ES-I3 (cell line): ENCODE measurements at regions not wholly inside any gene's neighbourhood (a gene's known extent, or its start where the extent isn't known, plus 50 kb on each side); places are given as distances from the start of the nearest gene placed in this dataset.
"Not testable (repeated sequence)": the region's sequence is repeated elsewhere in the genome, so short reads cannot be mapped to it uniquely, and the experiment has no call there.

ENCODE experiments used
- H3K36me3 ChIP-seq: 2 replicates; pipeline ENCODE4 v1.6.1; 2013; ENCODE audit warnings: mild to moderate bottlenecking, low read length, control low read depth, moderate library complexity; ENCODE audit not compliant: insufficient read depth
- H3K4me1 ChIP-seq: 2 replicates; pipeline ENCODE4 v1.6.1; 2013; ENCODE audit warnings: mild to moderate bottlenecking, control low read depth, low read length; ENCODE audit not compliant: insufficient read depth
- H3K9ac ChIP-seq: 2 replicates; pipeline ENCODE4 v1.6.1; 2013; ENCODE audit warnings: low read depth, mild to moderate bottlenecking, low read length, moderate library complexity
- H3K9me3 ChIP-seq: 2 replicates; pipeline ENCODE4 v1.6.1; 2013; ENCODE audit warnings: mild to moderate bottlenecking, low read length, moderate library complexity; ENCODE audit not compliant: control insufficient read depth, insufficient read depth

- peaks cover 7% of the 10 kb centered on the region for H3K4me1 ChIP-seq
- no peak overlapping the region for H3K9ac ChIP-seq
- no peaks in the 10 kb centered on the region for H3K9me3 ChIP-seq
- H3K36me3 ChIP-seq: no peaks in the 10 kb centered on the region
Measured at GRCh38 chr5:25358919-25359318, 714.1 kb upstream of the CDH10 start.

GRCh38 chr5:25357605-25358004 is 712.8 kb upstream of the CDH10 start:
- Histone ChIP-seq H3K36me3 (no peaks in the 10 kb centered on the region), H3K4me1 (no peaks in the 10 kb centered on the region), H3K9ac (no peak overlapping the region), H3K9me3 (no peaks in the 10 kb centered on the region)

- Histone ChIP-seq H3K4me1 (peaks cover 2% of the 10 kb centered on the region; the same call in 1 of the 2 replicates), H3K36me3 (peaks cover 4% of the 10 kb centered on the region), H3K9ac (no peak overlapping the region), H3K9me3 (peaks cover 4% of the 10 kb centered on the region; the same call in 1 of the 2 replicates)
Measured at GRCh38 chr5:25349746-25350145, 705.0 kb upstream of the CDH10 start.

GRCh38 chr5:25345240-25345771 is 700.5 kb upstream of the CDH10 start:
- H3K4me1 ChIP-seq: peaks cover 2% of the 10 kb centered on the region; the same call in 1 of the 2 replicates
- H3K36me3 ChIP-seq: no peaks in the 10 kb centered on the region; the same call in 1 of the 2 replicates
- peaks cover 4% of the 10 kb centered on the region; the same call in 1 of the 2 replicates for H3K9me3 ChIP-seq
- no peak overlapping the region for H3K9ac ChIP-seq

GRCh38 chr5:25339541-25339940 is 694.8 kb upstream of the CDH10 start:
- Histone ChIP-seq H3K9ac (no peak overlapping the region), H3K4me1 (no peaks in the 10 kb centered on the region), H3K9me3 (no peaks in the 10 kb centered on the region), H3K36me3 (no peaks in the 10 kb centered on the region)

- Histone ChIP-seq H3K9me3 (no peaks in the 10 kb centered on the region), H3K36me3 (no peaks in the 10 kb centered on the region), H3K9ac (no peak overlapping the region), H3K4me1 (no peaks in the 10 kb centered on the region)
Measured at GRCh38 chr5:25334350-25334749, 689.6 kb upstream of the CDH10 start.

GRCh38 chr5:25330721-25331120 is 685.9 kb upstream of the CDH10 start:
- Histone ChIP-seq H3K9me3 (no peaks in the 10 kb centered on the region), H3K9ac (no peak overlapping the region), H3K36me3 (no peaks in the 10 kb centered on the region), H3K4me1 (no peaks in the 10 kb centered on the region)

GRCh38 chr5:25327172-25327571 is 682.4 kb upstream of the CDH10 start:
- Histone ChIP-seq H3K36me3 (no peaks in the 10 kb centered on the region), H3K9ac (no peak overlapping the region), H3K4me1 (no peaks in the 10 kb centered on the region), H3K9me3 (no peaks in the 10 kb centered on the region)

- Histone ChIP-seq H3K36me3 (no peaks in the 10 kb centered on the region), H3K4me1 (no peaks in the 10 kb centered on the region), H3K9ac (no peak overlapping the region), H3K9me3 (no peaks in the 10 kb centered on the region)
Measured at GRCh38 chr5:25301836-25302235, 657.1 kb upstream of the CDH10 start.

GRCh38 chr5:25295067-25295466 is 650.3 kb upstream of the CDH10 start:
- Histone ChIP-seq H3K9me3 (no peaks in the 10 kb centered on the region), H3K4me1 (no peaks in the 10 kb centered on the region), H3K9ac (no peak overlapping the region), H3K36me3 (no peaks in the 10 kb centered on the region)

GRCh38 chr5:25289766-25290165 is 645.0 kb upstream of the CDH10 start:
- not testable (repeated sequence) for H3K9me3 ChIP-seq, H3K4me1 ChIP-seq, H3K9ac ChIP-seq, H3K36me3 ChIP-seq

- Histone ChIP-seq H3K9me3 (no peaks in the 10 kb centered on the region), H3K9ac (no peak overlapping the region), H3K36me3 (no peaks in the 10 kb centered on the region), H3K4me1 (no peaks in the 10 kb centered on the region)
Measured at GRCh38 chr5:25286319-25286718, 641.5 kb upstream of the CDH10 start.

- Histone ChIP-seq H3K9me3 (no peaks in the 10 kb centered on the region), H3K4me1 (no peaks in the 10 kb centered on the region), H3K36me3 (no peaks in the 10 kb centered on the region), H3K9ac (no peak overlapping the region)
Measured at GRCh38 chr5:25285136-25285535, 640.4 kb upstream of the CDH10 start.

- H3K36me3 ChIP-seq, H3K9ac ChIP-seq, H3K4me1 ChIP-seq, H3K9me3 ChIP-seq: not testable (repeated sequence)
Measured at GRCh38 chr5:25263507-25263906, 618.7 kb upstream of the CDH10 start.

GRCh38 chr5:25262221-25262620 is 617.4 kb upstream of the CDH10 start:
- Histone ChIP-seq H3K36me3 (no peaks in the 10 kb centered on the region), H3K9ac (no peak overlapping the region), H3K9me3 (no peaks in the 10 kb centered on the region; the same call in 1 of the 2 replicates), H3K4me1 (no peaks in the 10 kb centered on the region)

GRCh38 chr5:25255128-25255527 is 610.4 kb upstream of the CDH10 start:
- no peak overlapping the region for H3K9ac ChIP-seq
- no peaks in the 10 kb centered on the region for H3K36me3 ChIP-seq
- H3K9me3 ChIP-seq: no peaks in the 10 kb centered on the region
- no peaks in the 10 kb centered on the region for H3K4me1 ChIP-seq
